GM12878 (cell line): ENCODE measurements at regions not wholly inside any gene's neighbourhood (a gene's known extent, or its start where the extent isn't known, plus 50 kb on each side); places are given as distances from the start of the nearest gene placed in this dataset.

Experiments
- ATAC-seq: fragments of 200-7000 bp; cut with Tn5 transposase; 3 replicates; pipeline ENCODE4 v1.9.1; 2020; ENCODE audit warnings: mild to moderate bottlenecking, moderate library complexity
- BruUV-seq: library from RNA; stranded (reverse); fragments of 400-500 nt; replicated peaks from 2 replicates; lab custom pipeline; 2021; lab: Mats Ljungman, UMichigan
- CTCF ChIA-PET: fragments of 300-600 bp; sonication (Branson Sonifier 250); formaldehyde crosslinking; extraction: SDS; loops from one replicate; lab custom pipeline; 2021; ENCODE audit warnings: inconsistent platforms; lab: Yijun Ruan, JAX
- POLR2A ChIA-PET: fragments of 350-600 bp; formaldehyde crosslinking; extraction: SDS; loops from one replicate; lab custom pipeline; 2021; ENCODE audit warnings: inconsistent platforms; lab: Charles Lee
- RAD21 ChIA-PET: fragments of 300-600 bp; sonication (Branson Sonifier 250); formaldehyde crosslinking; loops from one replicate; lab custom pipeline; 2023; ENCODE audit warnings: antibody characterized with exemption; ENCODE audit not compliant: unreplicated experiment; lab: Charles Lee
- SMC1A ChIA-PET: fragments of 300-600 bp; sonication (Branson Sonifier 250); formaldehyde crosslinking; loops from one replicate; lab custom pipeline; 2023; ENCODE audit not compliant: unreplicated experiment, uncharacterized antibody; lab: Charles Lee
- DNase-seq: peaks from one replicate; pipeline ENCODE4 v3.0.0-alpha.2; 2011; ENCODE audit warnings: low read depth, low spot score
- FAIRE-seq: peaks from 3 replicates; lab custom pipeline; 2011; peaks lifted over from hg19 to GRCh38; lab: Jason Lieb, UNC
- H2AFZ ChIP-seq: 2 replicates; pipeline ENCODE4 v1.6.0; 2011; ENCODE audit warnings: low read depth, low read length, control low read depth; ENCODE audit not compliant: control insufficient read depth
- H3K27ac ChIP-seq: 2 replicates; pipeline ENCODE4 v1.5.1; 2011; ENCODE audit warnings: control low read depth; ENCODE audit not compliant: control insufficient read depth, insufficient read depth
- H3K27me3 ChIP-seq, 2 experiments: replicated peaks in 1 of 2; 2 replicates each; pipeline versions ENCODE4 v1.6.0 to v1.6.1; 2011; ENCODE audit warnings: low read length in 1 of 2; ENCODE audit not compliant: control insufficient read depth in 2 of 2, insufficient read depth in 2 of 2
- H3K36me3 ChIP-seq, 2 experiments: 2 replicates each; pipeline ENCODE4 v1.5.1; 2011; ENCODE audit warnings: low read length in 1 of 2; ENCODE audit not compliant: control insufficient read depth in 2 of 2, insufficient read depth in 2 of 2
- H3K4me1 ChIP-seq: 2 replicates; pipeline ENCODE4 v1.6.1; 2011; ENCODE audit warnings: mild to moderate bottlenecking, low read length, moderate library complexity, mixed read lengths; ENCODE audit not compliant: control insufficient read depth, insufficient read depth
- H3K4me2 ChIP-seq: 2 replicates; pipeline ENCODE4 v1.6.0; 2011; ENCODE audit warnings: control low read depth; ENCODE audit not compliant: control insufficient read depth, insufficient read depth
- H3K4me3 ChIP-seq: fragments of 200-600 bp; sonication (generic); 2 replicates; pipeline ENCODE4 v1.5.1; 2016
- H3K79me2 ChIP-seq: 2 replicates; pipeline ENCODE4 v1.6.0; 2011; ENCODE audit warnings: low read length; ENCODE audit not compliant: control insufficient read depth, insufficient read depth
- H3K9ac ChIP-seq: 2 replicates; pipeline ENCODE4 v1.8.0; 2011; ENCODE audit warnings: low read length, control low read depth, mixed read lengths; ENCODE audit not compliant: control insufficient read depth, insufficient read depth
- H3K9me3 ChIP-seq: replicated peaks from 3 replicates; pipeline ENCODE4 v1.5.1; 2011; ENCODE audit warnings: mild to moderate bottlenecking, low read length; ENCODE audit not compliant: control insufficient read depth, insufficient read depth
- H4K20me1 ChIP-seq: 2 replicates; pipeline ENCODE4 v1.6.0; 2011; ENCODE audit not compliant: control insufficient read depth, insufficient read depth
- BMI1 ChIP-seq: fragments of 450-650 bp; IDR thresholded peaks from 2 replicates; pipeline ENCODE4 v1.6.1; 2016; ENCODE audit warnings: mild to moderate bottlenecking, moderate library complexity, borderline replicate concordance
- ESRRA ChIP-seq: IDR thresholded peaks from 2 replicates; pipeline ENCODE4 v1.6.1; 2012; ENCODE audit warnings: mild to moderate bottlenecking, low read length, improper control_type of control experiment
- ETV6 ChIP-seq, 2 experiments: fragments of 450-650 bp in 1 of 2; IDR thresholded peaks in 1 of 2; conservative IDR thresholded peaks in 1 of 2; 2 replicates each; pipeline ENCODE4 v1.6.1; 2014; ENCODE audit warnings: antibody characterized with exemption in 1 of 2, borderline replicate concordance in 1 of 2, low read depth in 1 of 2, mild to moderate bottlenecking in 1 of 2, moderate library complexity in 1 of 2
- HCFC1 ChIP-seq: fragments of 150-350 bp; IDR thresholded peaks from 2 replicates; pipeline ENCODE4 v1.6.1; 2014; ENCODE audit warnings: low read length
- JUND ChIP-seq: IDR thresholded peaks from 2 replicates; pipeline ENCODE4 v1.6.1; 2012; ENCODE audit warnings: low read depth, mild to moderate bottlenecking, low read length, improper control_type of control experiment, moderate library complexity
- MLLT1 ChIP-seq: fragments of 450-650 bp; IDR thresholded peaks from 2 replicates; pipeline ENCODE4 v1.6.1; 2016; ENCODE audit warnings: mild to moderate bottlenecking
- MXI1 ChIP-seq: fragments of 150-350 bp; IDR thresholded peaks from 2 replicates; pipeline ENCODE4 v1.6.1; 2011; ENCODE audit warnings: low read depth, mild to moderate bottlenecking, inconsistent platforms, low read length, improper control_type of control experiment
- MYC ChIP-seq: IDR thresholded peaks from 2 replicates; pipeline ENCODE4 v1.6.1; 2011; ENCODE audit warnings: mild to moderate bottlenecking, low read length, moderate library complexity, inconsistent platforms; ENCODE audit not compliant: insufficient read depth, insufficient replicate concordance, insufficient read length, severe bottlenecking
- PKNOX1 ChIP-seq: fragments of 450-650 bp; IDR thresholded peaks from 2 replicates; pipeline ENCODE4 v1.6.1; 2016; ENCODE audit warnings: mild to moderate bottlenecking
- SKIL ChIP-seq: fragments of 450-650 bp; IDR thresholded peaks from 2 replicates; pipeline ENCODE4 v1.6.1; 2017; ENCODE audit warnings: mild to moderate bottlenecking, low read depth, inconsistent platforms; ENCODE audit not compliant: poor library complexity, severe bottlenecking
- SRF ChIP-seq, 2 experiments: IDR thresholded peaks; 2 replicates each; pipeline ENCODE4 v1.6.1; 2011; ENCODE audit warnings: low read depth in 2 of 2, low read length in 2 of 2, mild to moderate bottlenecking in 1 of 2, moderate library complexity in 1 of 2
- STAT1 ChIP-seq: fragments of 450-650 bp; conservative IDR thresholded peaks from 2 replicates; pipeline ENCODE4 v1.6.1; 2014; ENCODE audit warnings: antibody characterized with exemption, mild to moderate bottlenecking
- SUPT20H ChIP-seq: IDR thresholded peaks from 2 replicates; pipeline ENCODE4 v1.6.1; 2011; ENCODE audit warnings: low read depth, mild to moderate bottlenecking, low read length, moderate library complexity, borderline replicate concordance; ENCODE audit not compliant: control insufficient read depth
- YY1 ChIP-seq: IDR thresholded peaks from 2 replicates; pipeline ENCODE4 v1.6.1; 2011; ENCODE audit warnings: low read depth, mild to moderate bottlenecking, low read length
- ZNF592 ChIP-seq: fragments of 450-650 bp; IDR thresholded peaks from 2 replicates; pipeline ENCODE4 v1.6.1; 2017; ENCODE audit warnings: mild to moderate bottlenecking, moderate library complexity
- WGBS: methylation state at CpG from one replicate; pipeline ENCODE4 v1.1.6; 2016; ENCODE audit warnings: low lambda C conversion rate; ENCODE audit not compliant: insufficient replicate concordance, insufficient coverage; ENCODE audit errors: missing lambda C conversion rate; 5-methylcytosine and 5-hydroxymethylcytosine counted together
- in situ Hi-C: fragments of 300-500 bp; cut with MboI; formaldehyde crosslinking; loops from 9 replicates; pipeline ENCODE4 v1.14.3; 2018; ENCODE audit warnings: mixed read lengths
- intact Hi-C: fragments of 100-400 bp; cut with micrococcal nuclease; formaldehyde crosslinking; loops from one replicate; pipeline ENCODE4 v1.14.2; 2022; ENCODE audit not compliant: unreplicated experiment

GRCh38 chr5:101647861-101648260, 648.2 kb downstream of the SLCO4C1 start (continued):
- no peak for TF ChIP-seq ZNF592
- TF ChIP-seq SUPT20H: no peak
- TF ChIP-seq SKIL: no peak

DNA sequence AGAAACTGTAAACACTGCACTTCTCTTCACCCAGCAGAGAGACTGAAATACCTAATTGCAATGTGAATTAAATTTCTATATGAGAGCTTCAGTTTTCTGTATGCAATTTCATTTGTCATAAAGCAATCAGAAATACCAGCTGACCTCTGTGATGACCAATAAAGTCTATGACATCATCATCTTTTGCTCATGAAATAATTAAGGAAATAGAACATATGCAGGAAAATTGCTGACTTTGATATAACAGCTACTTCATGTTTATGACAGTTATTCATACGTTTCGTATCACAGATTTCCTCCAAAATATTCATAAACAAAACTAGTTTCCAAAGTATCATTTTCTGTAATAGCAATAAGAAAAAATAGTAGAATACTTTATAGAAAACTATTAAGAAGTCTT, 652.3 kb downstream of the SLCO4C1 start:
- Histone ChIP-seq H3K27me3 (no peaks in the 10 kb centered on the region), H3K79me2 (no peaks in the 10 kb centered on the region), H3K9me3 (no peaks in the 10 kb centered on the region), H3K4me2 (no peak overlapping the region), H2AFZ (no peak overlapping the region), H3K4me1 (no peaks in the 10 kb centered on the region), H3K4me3 (no peak overlapping the region), H4K20me1 (no peaks in the 10 kb centered on the region), H3K36me3 (no peaks in the 10 kb centered on the region), H3K9ac (no peak overlapping the region), H3K27ac (no peak overlapping the region)
- ChIA-PET CTCF (interaction anchor here (1.2 kb wide), 1 partner anchor 12 kb away, joined by 3 read pairs; no protein-coding TSS in a partner anchor), RAD21 (no interaction called here), POLR2A (no interaction called here), SMC1A (no interaction called here)
- in situ Hi-C loops (no loop called here), intact Hi-C loops (no loop called here)
- BruUV-seq: no TSS peak
- no peak for FAIRE-seq
- 59% methylated on average over 2 of the region's 2 CpGs for WGBS
- DNase-seq: no peak
- no peak for ATAC-seq
- TF ChIP-seq ESRRA (no peak), MYC (no peak), ETV6 (conservative IDR thresholded peaks at IDR 0.05 in 1 of 2, IDR thresholded peaks at IDR 0.05 in 1 of 2; ENCODE audit: borderline replicate concordance in 1 of 2, low read depth in 1 of 2) (no peak), BMI1 (no peak), MLLT1 (no peak), STAT1 (no peak), JUND (no peak), HCFC1 (no peak), SRF (IDR thresholded peaks at IDR 0.05; ENCODE audit: low read depth in 2 of 2, low read length in 2 of 2) (no peak), YY1 (no peak), MXI1 (no peak), PKNOX1 (no peak)
